HEK293T (cell line): ENCODE measurements at regions not wholly inside any gene's neighbourhood (a gene's known extent, or its start where the extent isn't known, plus 50 kb on each side); places are given as distances from the start of the nearest gene placed in this dataset.

Experiments used
- CTCF ChIA-PET: fragments of 350-600 bp; formaldehyde crosslinking; extraction: SDS; loops from one replicate; lab custom pipeline; 2021; ENCODE audit warnings: antibody characterized with exemption, inconsistent platforms; lab: Yijun Ruan, JAX
- POLR2A ChIA-PET: fragments of 350-600 bp; formaldehyde crosslinking; extraction: SDS; loops from one replicate; lab custom pipeline; 2020; ENCODE audit warnings: antibody characterized with exemption, inconsistent platforms; lab: Yijun Ruan, JAX
- DNase-seq: peaks from one replicate; pipeline ENCODE4 v3.0.0; 2012; ENCODE audit warnings: mixed read lengths; ENCODE audit errors: extremely low spot score
- ARNT ChIP-seq: fragments of 450-650 bp; IDR thresholded peaks from 2 replicates; pipeline ENCODE4 v1.6.1; 2017; ENCODE audit warnings: mild to moderate bottlenecking
- BHLHE40 ChIP-seq: fragments of 450-650 bp; IDR thresholded peaks from 2 replicates; pipeline ENCODE4 v1.6.1; 2016; ENCODE audit warnings: mild to moderate bottlenecking, moderate library complexity, borderline replicate concordance
- CTBP1 ChIP-seq: fragments of 450-650 bp; IDR thresholded peaks from 2 replicates; pipeline ENCODE4 v1.6.1; 2016; ENCODE audit warnings: borderline replicate concordance
- ELF4 ChIP-seq: fragments of 450-650 bp; IDR thresholded peaks from 2 replicates; pipeline ENCODE4 v1.6.1; 2017; ENCODE audit warnings: antibody characterized with exemption
- FOXA1 ChIP-seq: fragments of 450-650 bp; IDR thresholded peaks from 2 replicates; pipeline ENCODE4 v1.6.1; 2016; ENCODE audit warnings: mild to moderate bottlenecking
- FOXK2 ChIP-seq: fragments of 450-650 bp; IDR thresholded peaks from 2 replicates; pipeline ENCODE4 v1.6.1; 2016; ENCODE audit warnings: mild to moderate bottlenecking
- FOXM1 ChIP-seq: fragments of 450-650 bp; IDR thresholded peaks from 2 replicates; pipeline ENCODE4 v1.6.1; 2017; ENCODE audit warnings: mild to moderate bottlenecking, borderline replicate concordance
- HDGF ChIP-seq: fragments of 450-650 bp; IDR thresholded peaks from 2 replicates; pipeline ENCODE4 v1.6.1; 2017; ENCODE audit warnings: antibody characterized with exemption, borderline replicate concordance
- L3MBTL2 ChIP-seq: fragments of 450-650 bp; conservative IDR thresholded peaks from 2 replicates; pipeline ENCODE4 v1.6.1; 2016; ENCODE audit warnings: mild to moderate bottlenecking
- LEF1 ChIP-seq: fragments of 450-650 bp; IDR thresholded peaks from 2 replicates; pipeline ENCODE4 v1.6.1; 2017; ENCODE audit warnings: mild to moderate bottlenecking, borderline replicate concordance
- NFRKB ChIP-seq: fragments of 450-650 bp; IDR thresholded peaks from 2 replicates; pipeline ENCODE4 v1.6.1; 2016; ENCODE audit warnings: mild to moderate bottlenecking, moderate library complexity
- SP1 ChIP-seq: fragments of 450-650 bp; IDR thresholded peaks from 2 replicates; pipeline ENCODE4 v1.6.1; 2017
- SUZ12 ChIP-seq: fragments of 450-650 bp; IDR thresholded peaks from 2 replicates; pipeline ENCODE4 v1.6.1; 2016; ENCODE audit warnings: mild to moderate bottlenecking
- TARDBP ChIP-seq: fragments of 450-650 bp; IDR thresholded peaks from 2 replicates; pipeline ENCODE4 v1.6.1; 2016
- ZNF384 ChIP-seq: fragments of 450-650 bp; IDR thresholded peaks from 2 replicates; pipeline ENCODE4 v1.6.1; 2016
- TF ChIP-seq, protein P1 (sequence below): fragments of 450-650 bp; IDR thresholded peaks from 2 replicates; pipeline ENCODE4 v1.6.1; 2016

DNA sequence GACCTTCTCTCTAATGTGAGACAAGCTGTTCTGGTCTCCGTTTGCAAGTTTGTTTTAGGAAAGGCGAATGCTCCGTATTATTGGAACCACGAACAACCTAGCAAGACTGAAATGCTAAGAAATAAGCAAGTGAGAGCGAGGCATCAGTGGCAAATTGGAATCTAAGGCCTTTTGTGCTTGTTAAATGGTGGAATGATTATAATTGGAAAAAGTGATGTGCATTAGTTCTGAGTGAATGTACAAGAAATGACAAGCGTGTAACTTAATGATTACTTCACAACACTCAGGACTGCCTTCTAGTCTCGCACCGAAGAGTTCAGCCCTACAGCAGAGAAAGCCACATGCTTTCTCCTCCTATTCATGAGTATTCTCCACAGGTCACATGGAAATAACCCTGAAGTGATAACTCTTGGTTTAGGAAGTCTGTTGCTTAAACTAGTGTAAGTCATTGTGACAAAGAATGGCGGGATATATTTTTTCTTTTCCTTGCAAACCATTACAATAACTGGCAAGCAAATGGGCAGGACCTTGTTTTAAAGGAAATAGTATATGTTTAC, 392.2 kb upstream of the FIGN start:
- TF ChIP-seq FOXA1: no peak
- TF ChIP-seq CTBP1: no peak
- no peak for TF ChIP-seq FOXM1
- no peak for TF ChIP-seq FOXK2
- TF ChIP-seq L3MBTL2: no peak
- TF ChIP-seq ZNF384: no peak
- TF ChIP-seq NFRKB: no peak
- no peak for TF ChIP-seq HDGF
- no peak for TF ChIP-seq BHLHE40
- TF ChIP-seq SP1: no peak
- no peak for TF ChIP-seq SUZ12
- TF ChIP-seq LEF1: no peak
- no peak for TF ChIP-seq TARDBP
- TF ChIP-seq ELF4: no peak
- ChIA-PET POLR2A (no interaction called here), CTCF (no interaction called here)
- DNase-seq: no peak

DNA sequence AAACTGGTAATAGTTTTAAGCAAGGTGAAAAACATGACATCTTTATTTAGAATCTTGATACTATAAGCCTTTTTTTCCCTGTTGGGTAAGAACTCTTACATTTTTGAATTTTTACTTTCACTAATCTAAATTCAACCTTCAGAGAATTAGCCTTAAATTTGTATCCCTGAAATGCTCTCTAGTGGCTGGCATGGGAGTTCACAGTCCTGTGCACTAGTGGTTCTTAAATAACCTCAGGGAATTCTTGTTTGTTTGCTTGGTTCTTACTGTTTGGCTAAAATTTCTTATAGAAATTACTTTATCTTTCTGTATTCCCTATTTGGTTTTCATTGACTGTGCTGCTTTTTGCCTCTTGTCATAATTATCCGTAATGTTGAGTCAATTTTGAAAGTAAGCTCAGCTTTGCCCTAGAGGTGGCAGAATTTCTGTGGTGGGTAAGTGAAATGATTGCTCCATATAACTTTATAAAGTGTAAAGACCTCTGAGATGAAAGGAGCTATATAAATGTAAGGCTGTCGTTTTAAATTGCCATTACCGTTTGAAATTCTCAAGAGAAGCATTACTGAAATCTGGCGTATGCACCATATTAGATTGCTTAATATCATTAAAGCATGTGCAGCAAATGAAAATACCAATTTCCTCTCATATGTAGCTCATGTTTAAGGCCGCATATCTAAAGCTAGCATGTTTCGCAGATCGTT, 391.3 kb upstream of the FIGN start:
- ChIA-PET POLR2A (no interaction called here), CTCF (no interaction called here)
- no peak for TF ChIP-seq SUZ12
- TF ChIP-seq BHLHE40: no peak
- no peak for TF ChIP-seq L3MBTL2
- no peak for TF ChIP-seq HDGF
- no peak for TF ChIP-seq CTBP1
- TF ChIP-seq ARNT: no peak
- TF ChIP-seq ZNF384: no peak
- no peak for TF ChIP-seq TARDBP
- no peak for TF ChIP-seq ELF4
- TF ChIP-seq FOXA1: no peak
- TF ChIP-seq FOXM1: no peak
- TF ChIP-seq SP1: no peak
- no peak for TF ChIP-seq NFRKB
- no peak for TF ChIP-seq LEF1
- TF ChIP-seq, protein P1, sequence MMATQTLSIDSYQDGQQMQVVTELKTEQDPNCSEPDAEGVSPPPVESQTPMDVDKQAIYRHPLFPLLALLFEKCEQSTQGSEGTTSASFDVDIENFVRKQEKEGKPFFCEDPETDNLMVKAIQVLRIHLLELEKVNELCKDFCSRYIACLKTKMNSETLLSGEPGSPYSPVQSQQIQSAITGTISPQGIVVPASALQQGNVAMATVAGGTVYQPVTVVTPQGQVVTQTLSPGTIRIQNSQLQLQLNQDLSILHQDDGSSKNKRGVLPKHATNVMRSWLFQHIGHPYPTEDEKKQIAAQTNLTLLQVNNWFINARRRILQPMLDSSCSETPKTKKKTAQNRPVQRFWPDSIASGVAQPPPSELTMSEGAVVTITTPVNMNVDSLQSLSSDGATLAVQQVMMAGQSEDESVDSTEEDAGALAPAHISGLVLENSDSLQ: no peak
- no peak for DNase-seq

DNA sequence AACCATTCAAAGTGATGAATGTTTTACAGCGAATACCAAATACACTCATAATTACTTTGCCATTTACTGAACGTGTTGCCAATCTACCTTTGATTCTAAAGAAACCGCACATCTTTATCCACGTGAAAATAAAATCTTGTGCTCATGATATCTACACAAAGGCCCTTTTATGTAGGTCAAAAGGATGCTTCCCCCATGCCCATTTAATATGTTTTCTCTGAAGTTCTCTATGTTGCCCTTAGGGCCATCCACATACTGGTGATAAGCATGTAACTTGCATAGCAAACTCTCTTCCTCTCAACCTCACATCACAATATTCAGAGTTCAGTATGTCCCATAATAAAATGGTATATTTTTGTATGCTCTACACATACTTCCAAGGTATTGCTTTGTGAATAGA, 380.0 kb upstream of the FIGN start:
- POLR2A ChIA-PET: no interaction called here
- no peak for TF ChIP-seq SUZ12
- TF ChIP-seq CTBP1: no peak
- TF ChIP-seq SP1: no peak
- no peak for TF ChIP-seq BHLHE40
- no peak for TF ChIP-seq NFRKB
- TF ChIP-seq HDGF: no peak
- no peak for TF ChIP-seq FOXM1
- TF ChIP-seq L3MBTL2: no peak
- no peak for TF ChIP-seq ZNF384
- TF ChIP-seq FOXK2: no peak
- no peak for TF ChIP-seq ELF4
- TF ChIP-seq TARDBP: no peak
- TF ChIP-seq FOXA1: no peak
- TF ChIP-seq, protein P1: no peak
- TF ChIP-seq LEF1: no peak
- CTCF ChIA-PET: no interaction called here
- no peak for DNase-seq

DNA sequence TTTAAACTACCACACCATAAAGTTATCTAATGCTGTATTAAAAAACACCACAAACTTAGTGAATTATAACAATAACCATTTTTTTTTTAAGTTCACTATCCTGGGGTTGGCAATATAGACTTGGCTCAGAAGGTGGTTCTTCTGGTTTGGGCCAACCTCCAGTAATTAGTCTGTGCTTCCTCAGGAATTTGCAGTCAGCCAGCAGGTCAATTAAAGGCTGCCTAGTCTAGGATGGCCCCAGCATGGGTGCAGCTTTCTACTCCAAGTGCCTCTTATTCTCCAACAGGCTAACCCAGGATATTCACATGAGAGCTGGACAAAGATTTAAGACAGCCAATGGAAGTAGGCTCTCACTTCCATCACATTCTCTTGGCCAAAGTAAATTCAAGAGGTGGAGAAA, 379.1 kb upstream of the FIGN start:
- POLR2A ChIA-PET: no interaction called here
- CTCF ChIA-PET: no interaction called here
- TF ChIP-seq, protein P1: no peak
- TF ChIP-seq SP1 (no peak), FOXA1 (no peak), ELF4 (no peak), FOXM1 (no peak), NFRKB (no peak), HDGF (no peak), TARDBP (no peak), FOXK2 (no peak), ARNT (no peak), SUZ12 (no peak), ZNF384 (no peak), L3MBTL2 (no peak), LEF1 (no peak), CTBP1 (no peak), BHLHE40 (no peak)
- no peak for DNase-seq

DNA sequence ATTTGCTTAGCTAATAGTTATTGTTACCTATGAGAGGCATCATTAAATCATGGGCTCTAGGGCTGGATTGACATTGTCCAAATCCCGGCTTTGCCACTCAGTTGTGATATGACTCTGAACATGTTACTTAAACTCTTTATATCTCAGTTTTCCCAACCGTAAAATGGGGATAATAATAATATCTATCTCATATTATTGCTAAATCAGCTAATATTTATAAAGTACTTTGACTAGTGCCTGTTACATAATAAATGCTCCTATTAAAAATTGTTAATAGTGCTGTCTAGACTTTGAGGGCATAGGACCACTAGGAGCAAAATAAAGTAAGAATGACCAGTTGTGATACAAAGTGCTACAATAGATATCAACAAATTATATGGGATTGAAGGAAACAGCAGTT, 376.3 kb upstream of the FIGN start:
- TF ChIP-seq NFRKB: no peak
- TF ChIP-seq, protein P1: no peak
- no peak for TF ChIP-seq LEF1
- no peak for TF ChIP-seq ARNT
- no peak for TF ChIP-seq FOXK2
- TF ChIP-seq HDGF: no peak
- no peak for TF ChIP-seq TARDBP
- no peak for TF ChIP-seq SUZ12
- no peak for TF ChIP-seq SP1
- TF ChIP-seq L3MBTL2: no peak
- TF ChIP-seq FOXA1: no peak
- TF ChIP-seq CTBP1: no peak
- no peak for TF ChIP-seq ZNF384
- no peak for TF ChIP-seq FOXM1
- POLR2A ChIA-PET: no interaction called here
- no peak for DNase-seq
- CTCF ChIA-PET: no interaction called here
